AG09309 (cell line): ENCODE measurements at regions not wholly inside any gene's neighbourhood (a gene's known extent, or its start where the extent isn't known, plus 50 kb on each side); places are given as distances from the start of the nearest gene placed in this dataset.

Experiments used
- DNase-seq: peaks from one replicate; pipeline ENCODE4 v3.0.0-alpha.2; 2010; ENCODE audit warnings: low read depth
- H3K4me3 ChIP-seq: 2 replicates; pipeline ENCODE4 v1.5.1; 2011; ENCODE audit warnings: mild to moderate bottlenecking, low read depth, low read length, moderate library complexity; ENCODE audit not compliant: control insufficient read depth
- TF ChIP-seq, protein P1 (sequence below): IDR thresholded peaks from 2 replicates; pipeline ENCODE4 v1.5.1; 2011; ENCODE audit warnings: mild to moderate bottlenecking, low read depth, low read length, inconsistent platforms; ENCODE audit not compliant: insufficient read depth, control insufficient read depth; ENCODE audit errors: missing control alignments

DNA sequence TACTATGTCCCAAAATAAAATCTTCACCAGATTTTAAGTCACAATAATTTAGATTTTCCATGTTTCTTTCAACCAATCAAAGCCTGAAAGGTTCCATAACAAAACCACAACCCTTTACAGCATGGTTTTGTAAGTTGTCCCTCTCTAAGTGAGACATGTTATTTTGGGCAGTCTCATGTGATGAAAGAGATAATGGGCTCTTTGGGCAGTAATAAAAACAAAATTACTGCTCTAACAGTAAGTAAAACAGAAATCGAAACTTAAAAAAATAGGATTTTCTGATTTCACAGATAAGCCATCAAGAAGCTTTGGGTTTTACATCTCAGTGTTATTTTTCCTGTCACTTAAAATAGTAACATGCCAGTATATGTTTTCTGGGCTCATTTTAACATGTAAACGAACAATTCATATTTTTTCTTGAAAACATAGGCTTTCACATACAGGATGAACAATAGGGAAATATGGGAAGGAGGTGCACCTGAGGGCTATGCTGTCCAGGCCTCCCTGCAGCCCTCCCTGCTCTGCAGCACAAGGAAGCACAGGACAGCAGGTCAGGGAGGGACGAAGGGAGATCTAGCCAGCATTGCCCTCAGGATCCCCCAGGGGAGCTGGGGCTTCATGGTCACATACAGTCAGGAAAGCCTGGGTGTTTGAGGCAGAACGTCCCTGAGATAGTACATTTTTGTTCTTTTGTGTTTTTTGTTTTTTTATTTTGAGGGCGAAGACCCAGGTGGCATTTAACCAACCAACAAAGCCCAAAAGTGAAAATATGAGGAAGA lies 157.4 kb downstream of the SHOX2 start:
- H3K4me3 ChIP-seq = no peak overlapping the region
- TF ChIP-seq, protein P1, sequence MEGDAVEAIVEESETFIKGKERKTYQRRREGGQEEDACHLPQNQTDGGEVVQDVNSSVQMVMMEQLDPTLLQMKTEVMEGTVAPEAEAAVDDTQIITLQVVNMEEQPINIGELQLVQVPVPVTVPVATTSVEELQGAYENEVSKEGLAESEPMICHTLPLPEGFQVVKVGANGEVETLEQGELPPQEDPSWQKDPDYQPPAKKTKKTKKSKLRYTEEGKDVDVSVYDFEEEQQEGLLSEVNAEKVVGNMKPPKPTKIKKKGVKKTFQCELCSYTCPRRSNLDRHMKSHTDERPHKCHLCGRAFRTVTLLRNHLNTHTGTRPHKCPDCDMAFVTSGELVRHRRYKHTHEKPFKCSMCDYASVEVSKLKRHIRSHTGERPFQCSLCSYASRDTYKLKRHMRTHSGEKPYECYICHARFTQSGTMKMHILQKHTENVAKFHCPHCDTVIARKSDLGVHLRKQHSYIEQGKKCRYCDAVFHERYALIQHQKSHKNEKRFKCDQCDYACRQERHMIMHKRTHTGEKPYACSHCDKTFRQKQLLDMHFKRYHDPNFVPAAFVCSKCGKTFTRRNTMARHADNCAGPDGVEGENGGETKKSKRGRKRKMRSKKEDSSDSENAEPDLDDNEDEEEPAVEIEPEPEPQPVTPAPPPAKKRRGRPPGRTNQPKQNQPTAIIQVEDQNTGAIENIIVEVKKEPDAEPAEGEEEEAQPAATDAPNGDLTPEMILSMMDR = no peak
- DNase-seq = no peak

DNA sequence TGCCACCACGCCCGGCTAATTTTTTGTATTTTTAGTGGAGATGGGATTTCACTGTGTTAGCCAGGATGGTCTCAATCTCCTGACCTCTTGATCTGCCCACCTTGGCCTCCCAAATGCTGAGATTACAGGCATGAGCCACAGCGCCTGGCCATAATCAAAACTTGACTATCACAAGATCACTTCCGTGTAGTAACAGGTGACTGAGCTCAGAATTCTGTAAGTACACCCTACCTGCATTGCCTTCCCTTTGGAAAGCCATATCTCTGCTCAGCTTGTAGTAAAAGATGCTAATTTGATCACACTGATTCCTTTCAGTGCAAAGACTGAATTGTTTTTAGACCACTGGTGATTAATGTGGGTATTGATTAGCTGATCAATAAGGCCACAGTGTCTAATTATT lies 167.1 kb downstream of the SHOX2 start:
- no peak overlapping the region for H3K4me3 ChIP-seq
- no peak for DNase-seq
- TF ChIP-seq, protein P1 = no peak

DNA sequence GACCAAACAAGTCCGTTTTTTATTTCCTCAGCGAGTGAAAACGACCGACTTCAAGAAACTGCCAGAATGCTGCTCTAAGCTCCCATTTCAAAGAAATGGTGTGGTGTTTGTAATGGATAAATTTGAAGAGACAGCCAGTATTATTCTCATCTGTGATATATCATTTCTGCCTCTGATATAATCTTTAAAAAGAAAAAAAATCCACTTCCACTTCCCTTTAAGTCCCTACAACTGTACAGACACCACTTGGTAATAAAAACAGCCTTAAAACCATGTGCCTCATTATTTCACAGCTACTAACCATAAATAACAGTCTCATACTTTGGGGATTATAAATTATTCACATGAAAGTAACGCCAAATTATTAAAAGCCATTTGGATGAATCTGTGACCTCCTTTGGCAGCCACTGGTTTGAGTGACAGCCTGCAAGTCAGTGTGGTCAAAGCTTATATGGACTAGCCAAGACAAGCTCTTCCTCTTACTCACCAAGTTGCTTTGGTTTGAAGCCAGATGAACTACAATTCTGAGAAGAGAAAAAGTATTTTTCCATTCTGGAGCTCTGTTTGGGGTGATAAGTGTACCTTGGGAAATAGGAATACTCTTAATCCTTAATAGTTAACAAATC lies 168.0 kb downstream of the SHOX2 start:
- DNase-seq = peak; percentile 16
- TF ChIP-seq, protein P1 = no peak
- H3K4me3 ChIP-seq = no peak overlapping the region

DNA sequence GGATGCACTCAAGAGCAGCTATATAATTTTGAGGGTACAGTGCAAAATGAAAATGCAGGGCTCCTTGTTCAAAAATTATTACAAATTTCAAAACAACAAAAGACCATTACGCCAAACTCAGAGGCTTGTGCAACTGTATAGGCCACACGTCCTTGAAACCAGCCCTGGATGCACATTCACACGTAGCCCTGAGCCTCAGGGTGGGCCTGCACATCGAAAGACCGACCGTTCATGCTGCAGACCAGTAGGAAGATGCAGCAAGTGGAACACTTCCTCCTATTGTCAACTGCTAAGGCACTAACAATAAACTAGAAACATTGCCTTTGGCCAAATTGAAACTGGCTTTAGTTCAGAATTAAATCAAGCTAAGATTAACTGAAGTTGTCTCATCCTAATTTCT lies 174.7 kb downstream of the SHOX2 start:
- TF ChIP-seq, protein P1 = no peak
- DNase-seq = no peak

DNA sequence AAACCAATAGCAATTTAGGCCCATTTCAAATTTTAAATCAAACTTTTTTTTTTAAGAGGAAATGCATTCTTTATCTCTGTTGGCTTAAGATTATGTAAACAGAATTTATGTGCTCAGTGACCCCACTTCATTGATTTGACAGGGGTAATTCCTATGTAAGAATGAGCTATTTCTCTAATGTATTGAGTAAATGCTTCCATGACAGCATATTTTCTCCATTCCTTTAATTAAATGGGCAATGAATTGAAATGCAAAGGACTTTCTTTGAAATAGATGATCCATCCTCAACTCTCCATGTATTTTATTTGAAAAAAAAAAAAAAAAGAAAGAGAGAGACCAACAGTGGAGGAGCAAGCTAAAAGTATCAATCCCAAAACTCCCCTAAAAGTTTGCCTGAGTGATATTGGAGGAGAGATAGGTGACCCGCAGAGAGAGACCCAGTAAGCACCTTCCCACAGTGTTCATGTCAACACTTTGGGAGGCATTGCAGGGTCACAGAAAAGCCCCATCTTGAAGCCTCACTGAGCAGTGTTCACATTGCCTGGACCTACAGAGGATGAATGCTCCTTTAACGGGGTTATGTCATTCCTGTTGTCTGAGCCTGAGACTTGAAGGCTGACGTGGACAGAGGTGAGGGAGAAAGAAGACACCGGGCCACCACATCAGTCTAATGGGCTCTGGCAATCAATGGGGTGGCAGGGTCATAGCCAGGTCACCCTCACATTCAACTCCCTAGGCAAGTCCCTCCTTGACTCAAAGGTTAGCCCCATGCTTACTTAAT lies 176.0 kb downstream of the SHOX2 start:
- no peak for DNase-seq
- TF ChIP-seq, protein P1 = no peak
- H3K4me3 ChIP-seq = no peak overlapping the region

More for the DNA sequence above, 174.7 kb downstream of the SHOX2 start:
- H3K4me3 ChIP-seq = no peak overlapping the region

DNA sequence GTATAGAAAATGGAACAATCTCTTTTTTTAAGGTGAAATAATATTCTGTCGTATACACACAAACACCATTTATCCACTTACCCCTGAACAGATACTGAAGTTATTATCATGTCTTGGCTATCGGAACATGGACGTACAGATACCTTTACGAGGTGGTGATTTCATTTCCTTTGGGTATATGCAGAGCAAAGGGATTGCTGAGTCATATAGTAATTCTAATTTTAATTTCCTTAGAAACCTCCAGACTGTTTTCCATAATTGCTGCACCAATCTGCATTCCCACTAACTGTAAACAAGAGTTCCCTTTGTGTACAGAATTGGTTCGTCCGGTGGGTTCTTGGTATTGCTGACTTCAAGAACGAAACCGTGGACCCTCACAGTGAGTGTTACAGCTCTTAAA lies 179.4 kb downstream of the SHOX2 start:
- DNase-seq = no peak
- TF ChIP-seq, protein P1 = no peak
- no peak overlapping the region for H3K4me3 ChIP-seq
